A549 (cell line): ENCODE measurements at regions not wholly inside any gene's neighbourhood (a gene's known extent, or its start where the extent isn't known, plus 50 kb on each side); places are given as distances from the start of the nearest gene placed in this dataset.

Experiments
- ATAC-seq, 2 experiments: fragments of 200-7000 bp in 1 of 2; fragments of >200 bp in 1 of 2; cut with Nextera tagmentation in 1 of 2; cut with Tn5 transposase in 1 of 2; 3 replicates each; pipeline versions ENCODE4 v1.8.0 to v1.9.1; 2018 to 2020; ENCODE audit warnings: mild to moderate bottlenecking in 1 of 2, moderate library complexity in 1 of 2
- CTCF ChIA-PET: fragments of 300-600 bp; sonication (Branson Sonifier 250); formaldehyde crosslinking; extraction: SDS; loops from one replicate; lab custom pipeline; 2021; ENCODE audit warnings: antibody characterized with exemption, inconsistent platforms; lab: Yijun Ruan, JAX
- POLR2A ChIA-PET: fragments of 350-600 bp; formaldehyde crosslinking; extraction: SDS; loops from one replicate; lab custom pipeline; 2021; ENCODE audit warnings: antibody characterized with exemption, inconsistent platforms; lab: Yijun Ruan, JAX
- DNase-seq, 2 experiments: peaks; one replicate each; pipeline versions ENCODE4 v3.0.0 to v3.0.0-alpha.2; 2011 to 2016; ENCODE audit warnings: low read depth in 1 of 2, low spot score in 1 of 2
- FAIRE-seq: peaks from 2 replicates; lab custom pipeline; 2011; peaks lifted over from hg19 to GRCh38; lab: Jason Lieb, UNC
- H3K27ac ChIP-seq, 2 experiments: fragments of >200 bp; sonication (Bioruptor Twin); formaldehyde crosslinking; 3 replicates each; pipeline ENCODE4 v1.5.1; 2016 to 2017
- H3K4me1 ChIP-seq: fragments of >200 bp; sonication (Bioruptor Twin); formaldehyde crosslinking; 3 replicates; pipeline ENCODE4 v1.6.1; 2016
- H3K4me2 ChIP-seq: fragments of >200 bp; sonication (Bioruptor Twin); formaldehyde crosslinking; 3 replicates; pipeline ENCODE4 v1.6.1; 2016
- H3K4me3 ChIP-seq: fragments of >200 bp; sonication (Bioruptor Twin); formaldehyde crosslinking; 3 replicates; pipeline ENCODE4 v1.5.1; 2016
- H3K9me3 ChIP-seq: fragments of >200 bp; sonication (Bioruptor Twin); formaldehyde crosslinking; 3 replicates; pipeline ENCODE4 v1.6.1; 2016
- CBX2 ChIP-seq: fragments of 200-600 bp; sonication (generic); IDR thresholded peaks from 2 replicates; pipeline ENCODE4 v1.6.1; 2016; ENCODE audit warnings: low read depth, mild to moderate bottlenecking, borderline replicate concordance
- CBX8 ChIP-seq: fragments of 200-600 bp; sonication (generic); IDR thresholded peaks from 2 replicates; pipeline ENCODE4 v1.6.1; 2016
- CHD2 ChIP-seq: fragments of 150-350 bp; IDR thresholded peaks from 2 replicates; pipeline ENCODE4 v1.6.1; 2014; ENCODE audit warnings: low read length; ENCODE audit not compliant: partially characterized antibody
- CHD4 ChIP-seq: fragments of 200-600 bp; sonication (generic); IDR thresholded peaks from 2 replicates; pipeline ENCODE4 v1.6.1; 2016; ENCODE audit warnings: antibody characterized with exemption, mild to moderate bottlenecking, borderline replicate concordance
- CTCF ChIP-seq: fragments of >200 bp; sonication (Bioruptor Twin); formaldehyde crosslinking; IDR thresholded peaks from 3 replicates; pipeline ENCODE4 v1.5.1; 2016
- E2F6 ChIP-seq: IDR thresholded peaks from 2 replicates; pipeline ENCODE4 v1.6.1; 2012; ENCODE audit warnings: low read depth, borderline replicate concordance
- EHMT2 ChIP-seq: fragments of 200-600 bp; sonication (generic); IDR thresholded peaks from 2 replicates; pipeline ENCODE4 v1.6.1; 2016; ENCODE audit warnings: antibody characterized with exemption, low read depth, mild to moderate bottlenecking, moderate library complexity
- ELK1 ChIP-seq: fragments of 150-350 bp; IDR thresholded peaks from 2 replicates; pipeline ENCODE4 v1.6.1; 2014; ENCODE audit warnings: low read depth, mild to moderate bottlenecking, low read length
- EP300 ChIP-seq, 2 experiments: fragments of >200 bp; sonication (Bioruptor Twin); formaldehyde crosslinking; IDR thresholded peaks; 2 replicates in 1 of 2; 3 replicates in 1 of 2; pipeline ENCODE4 v1.6.1; 2016 to 2017
- HMGXB4 ChIP-seq: fragments of 250-450 bp; sonication (Bioruptor Pico); IDR thresholded peaks from 2 replicates; pipeline ENCODE4 v1.5.0; 2021; ENCODE audit warnings: mild to moderate bottlenecking, moderate library complexity, borderline replicate concordance
- HOXB13 ChIP-seq: fragments of 250-450 bp; sonication (Bioruptor Pico); IDR thresholded peaks from 2 replicates; pipeline ENCODE4 v1.5.0; 2020; ENCODE audit warnings: low read depth, mild to moderate bottlenecking, moderate library complexity
- MAX ChIP-seq: IDR thresholded peaks from 2 replicates; pipeline ENCODE4 v1.6.1; 2012
- NPAS2 ChIP-seq: fragments of 250-450 bp; sonication (Bioruptor Pico); IDR thresholded peaks from 2 replicates; pipeline ENCODE4 v1.8.0; 2022; ENCODE audit warnings: mild to moderate bottlenecking, moderate library complexity, borderline replicate concordance
- RNF2 ChIP-seq: fragments of 200-600 bp; sonication (generic); IDR thresholded peaks from 2 replicates; pipeline ENCODE4 v1.6.1; 2016; ENCODE audit warnings: low read depth, mild to moderate bottlenecking, antibody characterized with exemption, moderate library complexity, borderline replicate concordance
- SMC3 ChIP-seq: fragments of >200 bp; sonication (Bioruptor Twin); formaldehyde crosslinking; IDR thresholded peaks from 3 replicates; pipeline ENCODE4 v1.6.1; 2018; ENCODE audit warnings: inconsistent platforms
- TFCP2L1 ChIP-seq: fragments of 250-450 bp; sonication (Bioruptor Pico); IDR thresholded peaks from 2 replicates; pipeline ENCODE4 v1.5.0; 2021; ENCODE audit warnings: mild to moderate bottlenecking
- USF2 ChIP-seq: fragments of 450-650 bp; IDR thresholded peaks from 2 replicates; pipeline ENCODE4 v1.6.1; 2014; ENCODE audit warnings: antibody characterized with exemption
- ZSCAN20 ChIP-seq: fragments of 250-450 bp; sonication (Bioruptor Pico); IDR thresholded peaks from 2 replicates; pipeline ENCODE4 v1.8.0; 2022; ENCODE audit warnings: mild to moderate bottlenecking, moderate library complexity
- WGBS: methylation state at CpG from one replicate; pipeline ENCODE4 v1.1.6; 2017; ENCODE audit errors: missing lambda C conversion rate; 5-methylcytosine and 5-hydroxymethylcytosine counted together

GRCh38 chr22:47285981-47286380 lies 523.5 kb downstream of the TBC1D22A start:
- ATAC-seq = no peak
- 71% methylated on average over 6 of the region's 10 CpGs for WGBS
- Histone ChIP-seq H3K27ac (no peak overlapping the region), H3K4me2 (no peak overlapping the region)
- POLR2A ChIA-PET = no interaction called here
- no peak for DNase-seq
- TF ChIP-seq CBX2 (no peak), ELK1 (no peak), HOXB13 (CRISPR knock-in tag) (no peak), NPAS2 (CRISPR knock-in tag) (no peak), CHD2 (no peak), ZSCAN20 (CRISPR knock-in tag) (no peak), USF2 (no peak), CBX8 (no peak), HMGXB4 (CRISPR knock-in tag) (no peak), MAX (no peak)
- TF ChIP-seq, all 56 proteins: peak for 0
- Histone ChIP-seq H3K4me3 (no peak overlapping the region), H3K4me1 (peaks cover 5% of the 10 kb centered on the region; the same call in 2 of the 3 replicates), H3K9me3 (no peaks in the 10 kb centered on the region)
- CTCF ChIA-PET = no interaction called here
- no peak for FAIRE-seq

GRCh38 chr22:47284822-47285221 lies 522.4 kb downstream of the TBC1D22A start:
- POLR2A ChIA-PET = no interaction called here
- no peak for FAIRE-seq
- no peak for TF ChIP-seq TFCP2L1 (CRISPR knock-in tag)
- TF ChIP-seq EP300 (IDR thresholded peaks at IDR 0.05) = no peak
- TF ChIP-seq MAX = no peak
- TF ChIP-seq RNF2 = no peak
- TF ChIP-seq HMGXB4 (CRISPR knock-in tag) = no peak
- TF ChIP-seq SMC3 = no peak
- TF ChIP-seq EHMT2 = no peak
- no peak for TF ChIP-seq NPAS2 (CRISPR knock-in tag)
- TF ChIP-seq E2F6 = no peak
- TF ChIP-seq CHD4 = no peak
- TF ChIP-seq CTCF = no peak
- ATAC-seq = no peak
- Histone ChIP-seq H3K4me3 (no peak overlapping the region), H3K4me1 (peaks cover 8% of the 10 kb centered on the region; the same call in 2 of the 3 replicates), H3K27ac (no peak overlapping the region), H3K9me3 (no peaks in the 10 kb centered on the region), H3K4me2 (no peak overlapping the region)
- no peak for DNase-seq
- WGBS = 58% methylated on average over 6 of the region's 8 CpGs
- CTCF ChIA-PET = interaction anchor here (1.6 kb wide), 1 partner anchor 20 kb away, joined by 3 read pairs; no protein-coding TSS in a partner anchor
